DMS114 treated with DMSO at 0.1 percent for 48 hours (cell line): ENCODE measurements at regions not wholly inside any gene's neighbourhood (a gene's known extent, or its start where the extent isn't known, plus 50 kb on each side); places are given as distances from the start of the nearest gene placed in this dataset.

Source experiments
- DNase-seq: peaks from one replicate; lab custom pipeline; 2025; ENCODE audit not compliant: unreplicated experiment; lab: John Stamatoyannopoulos, UW

DNA sequence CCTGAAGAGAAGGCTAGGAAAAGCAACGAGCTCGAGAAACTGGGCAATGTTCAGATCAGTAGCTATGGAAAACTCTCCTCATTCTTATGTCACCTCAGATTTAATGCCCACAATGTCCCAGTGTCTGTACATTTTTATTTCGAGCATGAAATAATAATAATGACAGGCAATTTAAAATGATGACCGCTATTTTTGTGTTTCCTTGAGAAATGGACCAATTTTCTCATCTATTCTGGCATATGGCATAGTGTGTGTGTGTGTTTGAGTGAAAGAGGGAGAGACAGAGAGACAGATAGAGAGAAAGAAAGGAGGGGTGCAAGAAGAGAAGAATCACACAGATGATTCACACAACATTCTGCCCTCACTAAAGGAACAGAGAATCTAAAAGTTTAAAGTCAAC is 119.1 kb upstream of the C1orf21 start:
- no peak for DNase-seq

DNA sequence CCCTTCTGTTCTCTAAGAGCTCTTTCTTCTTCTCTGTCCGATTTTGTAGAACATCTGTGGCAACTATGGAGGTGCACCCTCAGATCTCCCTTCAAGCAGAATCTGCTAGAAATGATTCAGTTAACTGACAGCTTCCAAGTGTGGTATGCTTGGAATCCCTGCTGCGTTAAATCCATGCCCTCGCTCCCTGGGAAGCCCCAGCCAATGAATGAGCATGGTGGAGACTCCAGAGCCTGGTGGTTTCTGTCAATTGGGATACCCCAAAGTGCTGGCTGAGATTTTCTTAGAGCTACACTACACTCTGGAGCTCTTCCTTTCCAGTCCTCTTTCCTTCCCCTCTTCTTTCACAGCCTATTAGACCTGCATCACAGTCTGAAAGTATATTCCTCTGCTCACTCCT is 116.3 kb upstream of the C1orf21 start:
- DNase-seq: no peak

GRCh38 chr1:184272175-184272866 is 114.5 kb upstream of the C1orf21 start:
- DNase-seq: no peak

DNA sequence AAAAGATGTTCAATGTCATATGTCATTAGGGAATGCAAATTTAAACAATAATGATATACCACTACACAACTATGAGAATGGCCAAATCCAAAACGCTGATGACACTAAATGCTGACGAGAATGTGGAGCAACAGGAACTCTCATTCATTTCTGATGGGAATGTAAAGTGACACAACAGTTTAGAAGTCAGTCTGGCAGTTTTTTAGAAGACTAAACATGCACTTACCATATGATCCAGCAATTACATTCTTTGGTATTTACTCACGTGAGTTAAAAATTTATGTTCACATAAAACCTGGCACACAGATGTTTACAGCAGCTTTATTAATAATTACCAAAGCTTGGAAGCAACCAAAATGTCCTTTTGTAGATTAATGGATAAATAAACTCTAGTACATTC is 110.4 kb upstream of the C1orf21 start:
- no peak for DNase-seq

GRCh38 chr1:184279911-184280458 is 106.8 kb upstream of the C1orf21 start:
- DNase-seq: no peak

DNA sequence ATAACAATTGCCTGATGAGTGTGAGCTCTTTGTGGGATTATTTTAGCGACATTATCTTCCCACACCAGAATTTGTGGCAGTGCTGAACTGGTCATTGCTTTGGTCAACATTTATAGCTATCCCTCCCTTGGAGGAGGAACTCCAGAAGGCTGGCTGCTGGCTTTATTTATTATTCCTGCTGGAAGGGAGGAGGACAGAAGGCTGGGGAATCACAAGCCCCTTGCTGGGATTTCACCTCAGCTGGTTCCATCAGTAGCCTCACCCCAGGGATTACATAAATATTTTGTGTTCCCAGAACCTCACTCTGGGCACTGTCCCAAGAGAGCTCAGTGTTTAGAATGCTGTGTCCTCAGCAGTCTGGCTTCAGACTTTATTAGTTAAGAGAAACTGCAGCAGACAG is 102.8 kb upstream of the C1orf21 start:
- no peak for DNase-seq

DNA sequence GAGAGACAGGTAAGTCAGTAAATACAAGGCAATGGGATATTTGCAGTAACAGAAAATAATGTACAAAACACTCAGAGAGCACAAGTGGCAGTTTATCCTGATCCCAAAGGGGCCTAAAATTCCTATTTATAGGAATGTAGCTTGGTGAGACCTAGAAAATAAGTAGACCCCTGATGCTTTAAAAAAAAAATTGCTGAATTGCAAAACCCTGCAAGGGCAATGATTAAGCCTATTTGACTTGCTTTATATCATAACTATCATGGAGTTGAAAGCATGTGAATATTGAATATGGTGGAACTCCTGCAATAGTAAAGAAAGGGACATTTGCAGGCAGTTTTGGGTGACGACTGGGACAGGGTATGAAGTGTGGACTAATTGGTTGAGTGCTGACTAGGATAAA is 101.9 kb upstream of the C1orf21 start:
- DNase-seq: no peak

DNA sequence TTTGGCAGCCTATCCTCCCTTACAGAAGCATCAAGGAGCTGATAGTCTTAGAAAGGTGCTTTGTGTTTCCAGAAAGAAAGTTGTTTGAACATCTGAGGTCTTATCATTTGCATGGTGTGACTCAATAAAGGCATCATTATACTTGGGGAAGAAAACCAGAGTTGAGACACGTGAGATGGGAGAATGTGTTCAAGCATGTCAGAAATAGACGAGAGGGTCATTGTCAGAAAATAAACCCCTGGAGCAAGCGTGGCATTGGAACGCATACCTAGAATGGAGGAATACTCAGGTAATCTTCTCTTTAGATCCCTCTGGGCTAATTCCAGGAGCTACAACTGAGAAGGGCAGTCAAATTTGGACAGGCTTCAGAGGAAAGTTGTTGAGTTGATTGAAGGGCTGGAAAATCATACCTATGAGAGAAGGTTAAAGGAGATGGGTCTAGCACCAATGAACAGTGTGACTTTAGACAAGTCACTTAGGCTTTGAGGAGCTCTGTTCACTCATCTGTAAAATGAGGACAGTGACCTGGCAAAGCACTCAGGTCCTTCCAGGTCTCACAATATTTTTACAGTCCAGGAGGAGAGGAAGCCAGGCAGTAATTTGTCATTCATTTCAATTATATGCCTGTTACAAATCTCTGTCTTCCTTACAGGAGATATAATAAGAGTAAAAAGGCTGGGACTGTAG is 101.3 kb upstream of the C1orf21 start:
- DNase-seq: no peak

GRCh38 chr1:184287001-184287400 is 99.8 kb upstream of the C1orf21 start:
- DNase-seq: no peak

GRCh38 chr1:184289825-184290550 is 96.8 kb upstream of the C1orf21 start:
- no peak for DNase-seq

GRCh38 chr1:184291701-184292100 is 95.1 kb upstream of the C1orf21 start:
- DNase-seq: no peak

DNA sequence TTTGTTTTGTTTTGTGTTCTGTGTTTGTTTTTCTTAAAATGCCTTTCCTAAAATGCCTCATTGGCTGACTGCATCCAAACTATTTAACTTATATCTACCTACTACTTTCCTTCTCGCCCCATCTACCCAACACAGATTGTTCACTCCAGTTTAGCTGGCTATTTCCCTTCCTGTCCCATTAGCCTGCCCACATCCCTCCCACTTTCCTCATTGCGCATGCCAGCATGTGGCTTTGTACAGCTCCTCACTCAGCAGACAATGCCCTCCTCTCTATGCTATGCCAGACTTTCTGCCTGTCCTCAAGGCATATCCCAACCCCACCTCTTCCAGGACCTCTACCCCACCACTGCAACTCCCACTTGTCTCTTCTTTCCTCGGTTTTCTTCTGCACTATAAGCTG is 94.7 kb upstream of the C1orf21 start:
- DNase-seq: no peak

DNA sequence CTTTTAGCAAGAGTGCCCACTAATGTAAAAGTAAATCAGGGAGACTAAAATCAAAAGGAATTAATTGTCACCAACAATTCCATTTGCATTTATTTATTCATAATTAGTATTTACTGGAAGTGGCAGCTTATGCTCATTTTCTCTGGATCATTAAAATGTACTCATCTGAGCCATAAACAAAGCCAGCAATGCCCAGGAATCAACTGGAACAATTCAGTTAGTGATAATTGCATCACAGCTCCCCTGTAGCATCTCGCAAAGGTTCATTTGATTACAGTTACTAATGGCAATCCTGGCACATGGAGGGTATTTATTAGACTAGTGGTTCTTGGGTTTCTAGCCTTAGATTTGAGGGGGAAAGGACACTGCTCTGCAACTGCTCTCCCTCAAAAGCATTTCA is 92.7 kb upstream of the C1orf21 start:
- no peak for DNase-seq

DNA sequence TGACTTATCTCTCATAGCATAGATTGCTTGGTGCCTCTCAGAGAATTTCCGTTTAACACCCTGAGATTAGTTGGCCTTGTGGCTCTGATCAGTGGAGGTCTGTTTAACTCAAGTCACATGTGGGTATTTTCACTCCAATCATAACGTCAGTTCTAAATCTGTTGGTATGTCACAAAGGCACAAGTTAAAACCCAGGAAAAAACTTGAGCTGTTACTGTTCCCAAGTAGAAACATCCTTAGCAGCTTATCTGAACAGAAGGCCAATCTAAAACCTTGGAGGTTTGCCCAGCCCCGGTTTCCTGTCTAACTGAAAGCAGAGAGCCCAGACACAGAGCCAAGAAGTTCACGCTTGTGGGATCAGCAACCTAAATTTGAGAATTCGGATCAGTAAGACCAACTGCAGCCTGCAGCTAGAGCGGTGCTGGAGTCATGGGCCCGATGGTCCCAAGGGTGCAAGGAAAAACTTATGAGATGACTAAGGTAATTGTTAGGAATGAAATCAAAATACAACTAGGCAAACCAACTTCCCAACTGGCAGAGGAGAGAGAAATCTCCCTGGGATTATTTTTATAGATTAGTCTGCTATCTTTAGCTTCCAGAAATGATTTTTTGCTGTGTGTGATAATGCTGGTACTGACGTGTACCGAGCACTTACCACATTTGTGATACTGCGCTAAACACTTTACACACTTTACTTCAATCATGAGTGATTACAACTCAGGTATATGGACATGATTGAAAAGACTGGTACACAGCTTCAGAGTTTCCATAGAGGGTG is 90.2 kb upstream of the C1orf21 start:
- no peak for DNase-seq

- DNase-seq: no peak
These were observed 89.5 kb upstream of the C1orf21 start for GRCh38 chr1:184297244-184297750.

DNA sequence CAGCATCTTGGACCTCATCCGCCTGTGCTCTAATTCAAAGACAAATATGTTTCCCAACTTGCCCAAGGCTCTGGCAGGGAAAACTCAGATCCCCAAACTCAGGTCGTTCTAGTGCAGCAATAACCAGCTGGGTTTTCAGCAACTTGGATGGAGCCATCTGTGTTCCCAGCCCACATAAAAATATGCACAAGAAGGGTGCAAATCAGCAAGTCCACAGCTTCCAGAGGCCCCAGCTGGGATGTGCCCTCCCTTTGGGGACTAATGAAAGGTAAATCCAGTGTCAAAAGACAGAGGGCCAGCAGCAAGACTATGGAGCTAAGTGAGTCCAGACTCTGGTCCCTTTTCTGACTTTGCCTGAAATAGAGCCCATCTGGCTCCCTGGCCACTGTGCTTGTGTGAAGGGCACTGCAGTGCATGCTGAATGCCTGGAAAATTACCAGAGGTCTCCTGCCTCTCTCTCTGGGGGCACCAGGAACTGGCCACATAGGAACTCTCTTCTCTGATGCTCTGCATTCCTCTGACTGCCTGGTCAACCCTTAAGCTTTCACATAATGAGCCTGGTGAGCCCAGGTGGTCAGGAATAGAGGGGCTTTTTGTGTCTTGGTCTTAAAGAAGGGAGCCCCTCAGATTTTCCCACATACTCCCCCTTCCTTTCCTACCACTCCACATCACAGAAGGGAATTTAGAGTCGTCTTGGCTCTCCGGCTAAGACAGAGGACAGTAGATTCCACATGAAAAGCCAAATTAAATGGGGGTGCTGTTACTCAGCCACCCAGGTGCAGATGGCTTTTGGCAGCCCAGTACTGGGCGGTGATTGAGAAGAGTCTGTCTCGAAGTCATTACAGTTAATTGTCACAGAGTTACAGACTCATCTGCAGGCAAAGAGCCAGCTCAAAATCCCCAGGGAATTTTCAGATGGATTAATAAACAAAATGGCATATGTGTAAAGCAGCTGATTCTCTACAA is 88.1 kb upstream of the C1orf21 start:
- no peak for DNase-seq

DNA sequence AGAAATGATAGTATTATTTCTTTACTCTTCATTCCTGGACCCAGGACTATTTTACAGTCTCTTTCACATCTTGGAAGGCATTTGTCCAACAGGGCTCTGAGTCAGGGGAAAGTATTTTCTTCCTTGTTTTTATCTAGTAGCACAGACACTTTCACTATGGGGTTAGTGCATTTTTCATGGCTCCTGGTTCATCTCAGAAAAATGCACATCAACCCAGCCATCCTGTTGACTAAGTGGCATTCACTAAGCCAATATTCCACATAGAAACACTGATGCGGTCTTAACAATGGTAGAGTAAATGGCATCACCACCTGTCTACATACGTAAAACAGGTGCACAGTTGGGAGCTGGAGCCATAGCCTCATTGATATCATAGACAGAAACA is 87.4 kb upstream of the C1orf21 start:
- DNase-seq: no peak

- DNase-seq: no peak
These were observed 87.0 kb upstream of the C1orf21 start for GRCh38 chr1:184299796-184300195.

DNA sequence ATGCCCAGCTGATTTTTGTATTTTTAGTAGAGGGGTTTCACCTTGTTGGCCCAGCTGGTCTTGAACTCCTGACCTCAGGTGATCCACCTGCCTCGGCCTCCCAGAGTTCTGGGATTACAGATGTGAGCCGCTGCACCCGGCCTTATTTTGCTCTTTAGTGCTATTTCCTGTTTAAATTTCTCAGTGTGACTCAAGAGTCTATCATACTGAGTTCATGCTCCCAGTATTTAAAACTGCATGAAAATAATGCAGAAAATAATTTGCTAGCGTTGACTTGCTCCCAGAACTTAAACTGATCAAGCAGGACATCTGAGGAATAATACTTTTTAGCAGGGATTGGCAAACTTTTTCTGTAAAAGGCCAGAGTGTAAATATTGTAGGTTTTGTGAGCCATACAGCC is 86.4 kb upstream of the C1orf21 start:
- DNase-seq: no peak

GRCh38 chr1:184301227-184301626 is 85.6 kb upstream of the C1orf21 start:
- no peak for DNase-seq
